Mucosa of descending colon (tissue), 3 donors: ENCODE measurements at regions not wholly inside any gene's neighbourhood (a gene's known extent, or its start where the extent isn't known, plus 50 kb on each side); places are given as distances from the start of the nearest gene placed in this dataset.
A peak's percentile ranks its signal among the peaks of the same experiment; 100 is the strongest.

Experiments
- ATAC-seq: fragments of 200-7000 bp; cut with Tn5 transposase; one replicate; pipeline ENCODE4 v1.9.1; 2020; ENCODE audit warnings: mild to moderate bottlenecking, moderate library complexity
- DNase-seq, 3 donors: peaks; one replicate each; pipeline ENCODE4 v3.0.0-alpha.2; 2020
- H3K36me3 ChIP-seq: fragments of 200-600 bp; one replicate; pipeline ENCODE4 v1.8.0; 2021; ENCODE audit warnings: low read depth, mild to moderate bottlenecking
- H3K4me1 ChIP-seq: fragments of 200-600 bp; one replicate; pipeline ENCODE4 v1.8.0; 2021; ENCODE audit warnings: low read depth, mild to moderate bottlenecking
- H3K4me3 ChIP-seq: fragments of 200-600 bp; one replicate; pipeline ENCODE4 v1.8.0; 2021; ENCODE audit warnings: mild to moderate bottlenecking
- H3K9me3 ChIP-seq: fragments of 200-600 bp; one replicate; pipeline ENCODE4 v1.8.0; 2021; ENCODE audit warnings: mild to moderate bottlenecking
- intact Hi-C, 2 donors: fragments of 100-400 bp; cut with DNase I in 1 of 2; cut with micrococcal nuclease in 1 of 2; formaldehyde crosslinking; loops; one replicate each; pipeline versions ENCODE4 v1.11.0 to v1.11.1; 2022; cut with DNase I, micrococcal nuclease
- TF ChIP-seq, protein P1 (sequence below): fragments of 200-600 bp; IDR thresholded peaks from one replicate; pipeline ENCODE4 v1.8.0; 2022; ENCODE audit warnings: antibody characterized with exemption, mild to moderate bottlenecking
- donor health status: DM: no; HTN: no; CAD: no; lungs with moderate emphysema.
- donor health status: DM: no; HTN: no; CAD: no.
- donor health status: DM: no; HTN: yes; CAD: no.

DNA sequence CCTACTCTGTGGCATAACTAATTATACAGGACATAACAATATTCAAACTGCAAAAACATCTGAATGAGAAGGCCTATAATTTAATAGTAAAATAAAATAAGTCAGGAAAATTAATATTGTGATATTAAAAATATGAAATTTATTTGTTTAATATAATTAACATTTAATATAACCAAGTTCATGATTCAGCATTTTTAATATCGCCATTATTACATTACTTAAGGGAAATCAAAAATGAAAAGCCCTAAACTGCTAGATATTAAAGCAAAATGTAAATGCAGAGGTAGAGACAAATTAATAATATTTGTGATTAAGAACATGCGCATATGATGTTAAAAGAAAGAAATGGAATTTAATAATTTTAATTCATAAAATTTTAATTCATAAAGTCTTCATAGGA lies 683.4 kb upstream of the EYS start:
- intact Hi-C loops, result no loop called here
- H3K36me3 ChIP-seq, result no peaks in the 10 kb centered on the region
- no peak overlapping the region for H3K4me3 ChIP-seq
- ATAC-seq (no peak), DNase-seq (no peak)
- H3K4me1 ChIP-seq, result no peaks in the 10 kb centered on the region
- TF ChIP-seq, protein P1, sequence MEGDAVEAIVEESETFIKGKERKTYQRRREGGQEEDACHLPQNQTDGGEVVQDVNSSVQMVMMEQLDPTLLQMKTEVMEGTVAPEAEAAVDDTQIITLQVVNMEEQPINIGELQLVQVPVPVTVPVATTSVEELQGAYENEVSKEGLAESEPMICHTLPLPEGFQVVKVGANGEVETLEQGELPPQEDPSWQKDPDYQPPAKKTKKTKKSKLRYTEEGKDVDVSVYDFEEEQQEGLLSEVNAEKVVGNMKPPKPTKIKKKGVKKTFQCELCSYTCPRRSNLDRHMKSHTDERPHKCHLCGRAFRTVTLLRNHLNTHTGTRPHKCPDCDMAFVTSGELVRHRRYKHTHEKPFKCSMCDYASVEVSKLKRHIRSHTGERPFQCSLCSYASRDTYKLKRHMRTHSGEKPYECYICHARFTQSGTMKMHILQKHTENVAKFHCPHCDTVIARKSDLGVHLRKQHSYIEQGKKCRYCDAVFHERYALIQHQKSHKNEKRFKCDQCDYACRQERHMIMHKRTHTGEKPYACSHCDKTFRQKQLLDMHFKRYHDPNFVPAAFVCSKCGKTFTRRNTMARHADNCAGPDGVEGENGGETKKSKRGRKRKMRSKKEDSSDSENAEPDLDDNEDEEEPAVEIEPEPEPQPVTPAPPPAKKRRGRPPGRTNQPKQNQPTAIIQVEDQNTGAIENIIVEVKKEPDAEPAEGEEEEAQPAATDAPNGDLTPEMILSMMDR, result no peak
- peaks cover 11% of the 10 kb centered on the region for H3K9me3 ChIP-seq

DNA sequence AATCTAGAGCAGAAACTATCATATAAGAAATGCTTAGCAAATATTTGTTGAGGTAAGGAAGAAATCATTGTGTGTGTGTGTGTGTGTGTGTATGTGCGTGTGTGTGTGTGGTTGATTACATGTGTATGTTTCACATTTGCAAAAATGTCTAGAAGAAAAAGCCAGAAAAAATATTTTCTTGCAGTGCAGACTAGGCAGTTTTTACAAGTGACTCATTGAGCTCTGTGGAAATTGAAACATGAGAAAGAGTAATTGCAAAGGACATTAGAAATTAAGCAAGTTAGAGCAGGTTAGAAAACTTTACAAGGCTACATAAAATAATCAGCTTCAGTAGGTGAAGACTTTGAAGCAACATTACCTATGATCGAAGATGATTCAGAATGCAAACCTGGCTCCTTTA lies 669.0 kb upstream of the EYS start:
- no peak for ATAC-seq
- intact Hi-C loops, result no loop called here
- no peak overlapping the region for H3K4me3 ChIP-seq
- TF ChIP-seq, protein P1, result no peak
- no peak for DNase-seq
- H3K36me3 ChIP-seq, result no peaks in the 10 kb centered on the region
- no peaks in the 10 kb centered on the region for H3K4me1 ChIP-seq
- peaks cover 34% of the 10 kb centered on the region for H3K9me3 ChIP-seq

DNA sequence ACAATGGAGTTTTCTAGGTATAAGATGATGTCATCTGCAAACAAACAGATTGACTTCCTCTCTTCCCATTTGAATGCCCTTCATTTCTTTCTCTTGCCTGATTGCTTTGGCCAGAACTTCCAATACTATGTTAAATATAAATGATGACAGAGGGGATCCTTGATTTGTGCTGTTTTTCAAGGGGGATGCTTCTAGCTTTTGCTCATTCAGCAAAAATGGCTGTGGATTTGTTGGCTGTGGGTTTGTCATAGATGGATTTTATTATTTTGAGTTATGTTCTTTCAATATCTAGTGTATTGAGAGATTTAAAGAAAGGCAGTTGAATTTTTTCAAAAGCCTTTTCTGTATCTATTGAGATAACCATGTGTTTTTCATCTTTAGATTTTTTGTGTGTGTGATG lies 662.4 kb upstream of the EYS start:
- ATAC-seq (no peak), DNase-seq (no peak)
- H3K9me3 ChIP-seq, result peaks cover 39% of the 10 kb centered on the region
- H3K36me3 ChIP-seq, result no peaks in the 10 kb centered on the region
- TF ChIP-seq, protein P1, result no peak
- intact Hi-C loops, result no loop called here
- H3K4me1 ChIP-seq, result no peaks in the 10 kb centered on the region
- H3K4me3 ChIP-seq, result no peak overlapping the region

DNA sequence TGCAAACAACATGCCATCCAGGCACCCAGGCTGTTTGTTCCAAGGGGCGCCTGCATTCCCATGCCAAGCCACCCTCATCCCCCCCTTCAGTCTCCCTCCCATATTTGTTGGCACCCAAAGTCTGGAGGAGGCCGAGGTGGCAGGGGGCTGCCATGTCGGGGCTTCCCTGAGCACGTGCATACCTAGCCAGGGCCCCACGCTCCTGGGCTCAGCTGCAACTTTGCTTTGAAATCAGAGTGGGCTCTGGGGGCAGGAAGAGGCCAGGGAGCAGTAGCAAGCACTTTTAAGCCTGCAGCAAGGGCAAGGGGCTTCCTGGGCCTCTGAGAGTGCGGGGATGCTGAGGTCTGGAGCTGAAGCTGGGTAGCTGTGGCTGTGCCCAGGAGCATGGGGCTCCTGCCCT lies 655.9 kb upstream of the EYS start:
- ATAC-seq, result no peak
- DNase-seq, result no peak
- Histone ChIP-seq H3K4me3 (no peak overlapping the region), H3K9me3 (peaks cover 23% of the 10 kb centered on the region), H3K4me1 (no peaks in the 10 kb centered on the region), H3K36me3 (no peaks in the 10 kb centered on the region)
- TF ChIP-seq, protein P1, result no peak
- intact Hi-C loops, result no loop called here

DNA sequence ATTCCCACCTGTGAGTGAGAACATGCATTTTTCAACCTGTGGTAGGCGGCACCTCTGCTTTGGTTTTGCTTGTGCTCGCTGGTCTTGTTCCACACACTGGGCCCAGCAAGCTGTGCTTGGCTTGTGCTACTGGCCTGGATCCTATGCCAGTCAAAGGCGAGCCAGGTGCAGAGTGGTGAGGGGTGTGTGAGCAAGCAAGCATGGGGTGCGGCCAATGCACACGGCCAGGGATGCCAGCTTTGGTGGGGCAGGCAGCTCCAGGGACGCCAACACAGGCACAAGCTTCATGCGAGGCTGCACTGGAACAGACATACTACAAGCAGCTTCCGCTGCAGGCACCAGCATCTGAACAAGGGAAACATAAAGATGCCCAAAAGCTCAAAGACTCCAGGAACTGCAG lies 654.9 kb upstream of the EYS start:
- DNase-seq (peak in 1 of 3 donors; percentile 17), ATAC-seq (no peak)
- TF ChIP-seq, protein P1, result no peak
- H3K4me1 ChIP-seq, result no peaks in the 10 kb centered on the region
- no peak overlapping the region for H3K4me3 ChIP-seq
- peaks cover 23% of the 10 kb centered on the region for H3K9me3 ChIP-seq
- H3K36me3 ChIP-seq, result no peaks in the 10 kb centered on the region
- intact Hi-C loops, result no loop called here

DNA sequence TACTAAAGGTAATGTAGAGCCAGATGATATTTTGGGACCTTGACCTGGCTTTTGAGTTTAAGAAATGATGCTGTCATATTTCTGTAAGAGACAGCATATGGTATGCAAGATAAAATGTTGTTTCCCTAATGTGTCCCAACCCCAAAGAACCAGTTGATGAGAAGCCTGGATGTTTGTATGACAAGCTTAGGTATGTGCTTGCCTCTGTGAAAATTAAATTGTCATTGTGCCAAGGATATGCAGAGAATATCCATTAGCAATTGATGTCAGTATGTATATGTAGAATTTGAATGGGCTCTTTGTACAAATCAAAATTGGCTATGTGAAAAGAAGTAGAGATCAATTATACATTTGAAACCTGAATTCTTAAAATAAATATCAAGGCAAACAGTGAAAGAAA lies 650.8 kb upstream of the EYS start:
- ATAC-seq, result no peak
- H3K9me3 ChIP-seq, result peaks cover 15% of the 10 kb centered on the region
- no peaks in the 10 kb centered on the region for H3K4me1 ChIP-seq
- no peaks in the 10 kb centered on the region for H3K36me3 ChIP-seq
- intact Hi-C loops, result no loop called here
- H3K4me3 ChIP-seq, result no peak overlapping the region
- TF ChIP-seq, protein P1, result no peak
- DNase-seq, result no peak
